IMR-90 (cell line): ENCODE measurements at regions not wholly inside any gene's neighbourhood (a gene's known extent, or its start where the extent isn't known, plus 50 kb on each side); places are given as distances from the start of the nearest gene placed in this dataset.

Experiments used
- BHLHE40 ChIP-seq: fragments of 150-350 bp; IDR thresholded peaks from 2 replicates; pipeline ENCODE4 v1.6.1; 2016; ENCODE audit warnings: mild to moderate bottlenecking, low read depth, low read length
- CEBPB ChIP-seq: IDR thresholded peaks from 2 replicates; pipeline ENCODE4 v1.6.1; 2012; ENCODE audit warnings: low read depth, low read length, improper control_type of control experiment
- FOS ChIP-seq: fragments of 150-350 bp; IDR thresholded peaks from 2 replicates; pipeline ENCODE4 v1.6.1; 2016; ENCODE audit warnings: low read depth, low read length
- MAFK ChIP-seq: IDR thresholded peaks from 2 replicates; pipeline ENCODE4 v1.6.1; 2012; ENCODE audit warnings: low read depth, low read length, improper control_type of control experiment
- MXI1 ChIP-seq: IDR thresholded peaks from 2 replicates; pipeline ENCODE4 v1.6.1; 2012; ENCODE audit warnings: low read depth, mild to moderate bottlenecking, low read length, moderate library complexity, borderline replicate concordance
- POLR2A ChIP-seq: IDR thresholded peaks from 2 replicates; pipeline ENCODE4 v1.6.1; 2012; ENCODE audit warnings: mild to moderate bottlenecking, low read depth, low read length
- RAD21 ChIP-seq: IDR thresholded peaks from 2 replicates; pipeline ENCODE4 v1.6.1; 2012; ENCODE audit warnings: low read length, improper control_type of control experiment
- RCOR1 ChIP-seq: IDR thresholded peaks from 2 replicates; pipeline ENCODE4 v1.6.1; 2012; ENCODE audit warnings: mild to moderate bottlenecking, low read length, improper control_type of control experiment; ENCODE audit not compliant: insufficient replicate concordance
- RFX5 ChIP-seq: IDR thresholded peaks from 2 replicates; pipeline ENCODE4 v1.8.0; 2012; ENCODE audit warnings: low read depth, mild to moderate bottlenecking, low read length, moderate library complexity
- SMC3 ChIP-seq: fragments of 150-350 bp; IDR thresholded peaks from 2 replicates; pipeline ENCODE4 v1.6.1; 2016; ENCODE audit warnings: low read depth, mild to moderate bottlenecking, antibody characterized with exemption, low read length, moderate library complexity
- TF ChIP-seq, protein P1 (sequence below): conservative IDR thresholded peaks from 2 replicates; pipeline ENCODE4 v1.5.1; 2012; ENCODE audit warnings: mild to moderate bottlenecking, low read depth, low read length, improper control_type of control experiment

GRCh38 chr7:94823947-94824346 lies 83.4 kb upstream of the PPP1R9A start:
- TF ChIP-seq MXI1 (no peak), RCOR1 (no peak), POLR2A (no peak), MAFK (no peak), RAD21 (no peak), BHLHE40 (no peak), CEBPB (no peak), FOS (no peak), SMC3 (no peak), RFX5 (no peak)
- TF ChIP-seq, protein P1, sequence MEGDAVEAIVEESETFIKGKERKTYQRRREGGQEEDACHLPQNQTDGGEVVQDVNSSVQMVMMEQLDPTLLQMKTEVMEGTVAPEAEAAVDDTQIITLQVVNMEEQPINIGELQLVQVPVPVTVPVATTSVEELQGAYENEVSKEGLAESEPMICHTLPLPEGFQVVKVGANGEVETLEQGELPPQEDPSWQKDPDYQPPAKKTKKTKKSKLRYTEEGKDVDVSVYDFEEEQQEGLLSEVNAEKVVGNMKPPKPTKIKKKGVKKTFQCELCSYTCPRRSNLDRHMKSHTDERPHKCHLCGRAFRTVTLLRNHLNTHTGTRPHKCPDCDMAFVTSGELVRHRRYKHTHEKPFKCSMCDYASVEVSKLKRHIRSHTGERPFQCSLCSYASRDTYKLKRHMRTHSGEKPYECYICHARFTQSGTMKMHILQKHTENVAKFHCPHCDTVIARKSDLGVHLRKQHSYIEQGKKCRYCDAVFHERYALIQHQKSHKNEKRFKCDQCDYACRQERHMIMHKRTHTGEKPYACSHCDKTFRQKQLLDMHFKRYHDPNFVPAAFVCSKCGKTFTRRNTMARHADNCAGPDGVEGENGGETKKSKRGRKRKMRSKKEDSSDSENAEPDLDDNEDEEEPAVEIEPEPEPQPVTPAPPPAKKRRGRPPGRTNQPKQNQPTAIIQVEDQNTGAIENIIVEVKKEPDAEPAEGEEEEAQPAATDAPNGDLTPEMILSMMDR: no peak
